ENCODE measurements at regions not wholly inside any gene's neighbourhood (a gene's known extent, or its start where the extent isn't known, plus 50 kb on each side); places are given as distances from the start of the nearest gene placed in this dataset.

DNA sequence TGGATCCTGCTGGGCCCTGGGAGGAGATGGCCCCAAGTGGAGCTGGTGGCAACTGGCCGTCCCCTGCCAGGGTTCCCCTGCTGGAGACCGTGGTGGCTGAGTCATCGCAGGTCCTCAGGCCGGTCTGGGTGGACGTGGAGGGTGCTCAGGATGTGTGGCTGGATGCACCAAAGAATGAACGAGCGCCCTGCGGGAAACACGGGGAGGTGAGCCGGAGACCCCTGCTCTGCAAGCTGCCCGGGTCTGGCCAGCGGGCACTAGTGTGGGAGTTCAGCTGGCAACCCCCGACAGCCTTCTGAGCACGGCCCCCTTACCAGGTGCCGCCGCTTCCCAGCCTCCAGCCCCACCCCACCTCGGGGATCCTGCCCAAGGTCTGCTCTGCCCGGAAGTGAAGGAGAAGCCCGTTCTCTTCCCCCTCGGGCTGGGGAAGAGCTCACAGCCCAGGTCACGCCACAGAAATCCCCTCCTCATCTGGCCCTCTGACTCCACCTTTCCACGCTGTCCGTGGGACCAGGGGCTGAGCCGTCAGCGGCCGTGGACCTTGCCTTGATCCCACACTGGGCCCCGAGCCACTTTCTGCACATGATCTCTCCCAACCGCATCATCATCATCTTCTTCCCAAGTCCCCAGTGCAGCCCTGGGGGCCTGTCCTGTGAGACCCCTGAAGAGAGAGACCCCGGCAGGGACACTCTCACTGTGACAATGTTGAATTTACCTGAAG lies 165.5 kb downstream of the KIF26A start:
- TF ChIP-seq, protein P1, sequence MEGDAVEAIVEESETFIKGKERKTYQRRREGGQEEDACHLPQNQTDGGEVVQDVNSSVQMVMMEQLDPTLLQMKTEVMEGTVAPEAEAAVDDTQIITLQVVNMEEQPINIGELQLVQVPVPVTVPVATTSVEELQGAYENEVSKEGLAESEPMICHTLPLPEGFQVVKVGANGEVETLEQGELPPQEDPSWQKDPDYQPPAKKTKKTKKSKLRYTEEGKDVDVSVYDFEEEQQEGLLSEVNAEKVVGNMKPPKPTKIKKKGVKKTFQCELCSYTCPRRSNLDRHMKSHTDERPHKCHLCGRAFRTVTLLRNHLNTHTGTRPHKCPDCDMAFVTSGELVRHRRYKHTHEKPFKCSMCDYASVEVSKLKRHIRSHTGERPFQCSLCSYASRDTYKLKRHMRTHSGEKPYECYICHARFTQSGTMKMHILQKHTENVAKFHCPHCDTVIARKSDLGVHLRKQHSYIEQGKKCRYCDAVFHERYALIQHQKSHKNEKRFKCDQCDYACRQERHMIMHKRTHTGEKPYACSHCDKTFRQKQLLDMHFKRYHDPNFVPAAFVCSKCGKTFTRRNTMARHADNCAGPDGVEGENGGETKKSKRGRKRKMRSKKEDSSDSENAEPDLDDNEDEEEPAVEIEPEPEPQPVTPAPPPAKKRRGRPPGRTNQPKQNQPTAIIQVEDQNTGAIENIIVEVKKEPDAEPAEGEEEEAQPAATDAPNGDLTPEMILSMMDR (IDR thresholded peaks at IDR 0.05), result no peak
- TF ChIP-seq POLR2AphosphoS5 (IDR thresholded peaks at IDR 0.05), result no peak
